H1 (cell line): ENCODE measurements at regions not wholly inside any gene's neighbourhood (a gene's known extent, or its start where the extent isn't known, plus 50 kb on each side); places are given as distances from the start of the nearest gene placed in this dataset.

Experiments used
- CREB1 ChIP-seq: IDR thresholded peaks from 2 replicates; pipeline ENCODE4 v1.6.1; 2012; ENCODE audit warnings: inconsistent platforms
- GTF2F1 ChIP-seq: IDR thresholded peaks from 2 replicates; pipeline ENCODE4 v1.6.1; 2012; ENCODE audit warnings: low read depth, low read length, improper control_type of control experiment, borderline replicate concordance
- KDM1A ChIP-seq: fragments of 200-600, 300-600 bp; sonication (generic); IDR thresholded peaks from 2 replicates; pipeline ENCODE4 v1.7.1; 2016; ENCODE audit warnings: mild to moderate bottlenecking, low read length, borderline replicate concordance
- MAFK ChIP-seq: IDR thresholded peaks from 2 replicates; pipeline ENCODE4 v1.6.1; 2012; ENCODE audit warnings: low read depth, mild to moderate bottlenecking, improper control_type of control experiment, low read length
- NANOG ChIP-seq: IDR thresholded peaks from 2 replicates; pipeline ENCODE4 v1.6.1; 2011; ENCODE audit warnings: low read length, low read depth, mild to moderate bottlenecking, inconsistent platforms; ENCODE audit not compliant: insufficient read depth, poor library complexity, severe bottlenecking
- RFX5 ChIP-seq: IDR thresholded peaks from 2 replicates; pipeline ENCODE4 v1.6.1; 2011; ENCODE audit warnings: low read depth, low read length, improper control_type of control experiment, borderline replicate concordance
- TBP ChIP-seq: IDR thresholded peaks from 2 replicates; pipeline ENCODE4 v1.6.1; 2011; ENCODE audit warnings: low read depth, low read length, improper control_type of control experiment

- TF ChIP-seq NANOG (no peak), CREB1 (no peak), TBP (no peak), MAFK (no peak), GTF2F1 (no peak), KDM1A (no peak), RFX5 (no peak)
These were observed 234.1 kb downstream of the VEGFC start (continued) for GRCh38 chr4:176558661-176559060.
